RPMI7951 (cell line): ENCODE measurements at regions not wholly inside any gene's neighbourhood (a gene's known extent, or its start where the extent isn't known, plus 50 kb on each side); places are given as distances from the start of the nearest gene placed in this dataset.
"Not testable (repeated sequence)": the region's sequence is repeated elsewhere in the genome, so short reads cannot be mapped to it uniquely, and the experiment has no call there.

Experiments used
- DNase-seq: peaks from one replicate; pipeline ENCODE4 v3.0.0-alpha.2; 2012; ENCODE audit warnings: low read depth

GRCh38 chr16:52104993-52105392 is 441.9 kb downstream of the TOX3 start:
- not testable (repeated sequence) for DNase-seq

DNA sequence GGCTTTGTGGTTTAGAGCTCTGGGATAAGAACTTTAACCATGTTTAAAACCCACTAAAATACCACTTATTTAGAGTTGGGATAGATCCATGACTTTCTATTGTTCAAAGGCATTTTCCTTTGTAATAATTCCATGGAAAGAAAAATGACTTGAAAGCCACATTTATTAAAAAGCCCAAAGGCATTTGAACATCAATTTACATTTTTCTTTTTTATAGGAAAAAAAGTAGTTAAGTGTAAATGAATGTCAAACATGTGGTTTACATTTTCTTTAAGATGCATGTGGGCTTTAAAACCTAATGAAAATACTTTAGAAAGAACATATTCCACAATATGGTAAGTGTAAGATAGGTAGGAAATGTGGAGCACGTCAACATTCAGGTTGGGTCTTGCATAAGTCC is 443.2 kb downstream of the TOX3 start:
- DNase-seq, result no peak

DNA sequence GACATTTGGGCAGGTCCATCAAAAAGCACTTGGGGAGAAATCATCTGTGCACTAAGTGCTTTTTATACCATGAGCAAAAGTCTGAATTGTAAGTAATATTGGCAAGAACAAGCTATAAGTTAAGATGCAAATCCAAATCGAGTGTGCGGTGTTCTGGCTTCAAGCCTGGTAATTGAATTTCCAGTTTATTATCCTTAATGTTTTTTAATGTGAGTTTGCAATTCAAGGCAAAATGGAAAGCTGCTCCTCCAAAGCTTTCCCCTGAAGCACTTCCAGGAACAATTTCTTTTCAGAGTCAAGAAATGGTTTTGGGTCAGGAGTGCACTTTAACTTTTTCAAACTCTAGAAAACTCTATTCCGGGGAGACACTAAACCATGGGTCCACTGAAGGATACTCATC is 445.7 kb downstream of the TOX3 start:
- DNase-seq, result no peak

GRCh38 chr16:52099382-52099781 is 447.6 kb downstream of the TOX3 start:
- DNase-seq, result no peak

DNA sequence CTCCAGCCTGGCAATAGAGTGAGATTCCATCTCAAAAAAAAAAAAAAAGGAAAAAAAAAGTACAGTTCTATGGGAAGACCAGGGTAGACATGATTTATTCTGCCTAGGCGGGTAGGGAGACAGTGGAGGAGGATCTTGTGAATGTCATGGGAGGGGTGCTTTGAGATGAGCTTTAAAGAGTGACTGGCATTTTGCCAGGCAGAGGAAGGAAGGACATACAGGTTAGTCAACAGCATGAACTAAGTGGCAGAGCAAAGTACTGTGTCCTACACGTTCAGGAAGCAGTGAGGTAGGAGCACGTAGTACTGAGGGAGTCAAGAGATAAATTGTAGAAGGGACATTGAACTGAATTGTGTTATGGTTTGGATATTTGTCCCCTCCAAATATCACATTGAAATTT is 451.5 kb downstream of the TOX3 start:
- no peak for DNase-seq

DNA sequence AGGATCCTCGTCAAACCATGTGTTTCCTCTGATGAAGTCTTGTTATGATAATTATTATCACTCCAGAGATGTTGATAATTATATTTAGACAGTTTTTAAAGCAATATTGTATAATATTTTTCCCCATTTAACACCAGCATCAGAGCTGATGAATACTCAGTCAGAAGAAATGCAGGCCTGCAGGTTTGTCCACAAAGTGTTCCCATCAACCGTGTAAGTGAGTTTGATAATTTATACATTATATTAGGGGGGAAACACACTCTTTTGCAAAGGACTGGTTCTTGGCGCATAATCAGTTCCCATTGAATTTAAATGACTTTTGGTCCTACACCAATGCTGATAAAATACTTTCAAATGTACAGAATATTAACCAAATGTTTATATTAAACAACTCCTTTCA is 454.8 kb downstream of the TOX3 start:
- DNase-seq, result no peak

DNA sequence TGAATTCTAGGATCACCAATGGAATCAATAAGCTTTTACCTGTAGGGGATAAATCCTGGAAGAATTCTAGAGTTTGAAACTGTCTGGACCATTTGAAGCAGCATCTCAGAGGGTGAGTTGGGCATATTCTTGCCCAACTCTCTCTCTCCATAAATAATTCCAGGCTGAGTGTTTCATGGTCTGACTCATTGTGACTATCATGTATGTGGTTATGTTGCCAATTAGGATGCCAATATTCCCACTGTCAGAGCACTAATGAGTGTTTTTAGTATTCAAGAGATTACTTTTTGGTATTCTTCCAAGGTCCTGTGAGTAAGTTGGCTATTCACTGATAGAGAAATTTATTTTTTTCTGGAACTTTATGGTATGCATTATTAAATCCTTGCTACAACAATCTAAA is 456.9 kb downstream of the TOX3 start:
- peak; percentile 48 for DNase-seq

- no peak for DNase-seq
Observed at GRCh38 chr16:52089476-52089875, 457.5 kb downstream of the TOX3 start.

- DNase-seq, result no peak
Observed at GRCh38 chr16:52086901-52087300, 460.0 kb downstream of the TOX3 start.

DNA sequence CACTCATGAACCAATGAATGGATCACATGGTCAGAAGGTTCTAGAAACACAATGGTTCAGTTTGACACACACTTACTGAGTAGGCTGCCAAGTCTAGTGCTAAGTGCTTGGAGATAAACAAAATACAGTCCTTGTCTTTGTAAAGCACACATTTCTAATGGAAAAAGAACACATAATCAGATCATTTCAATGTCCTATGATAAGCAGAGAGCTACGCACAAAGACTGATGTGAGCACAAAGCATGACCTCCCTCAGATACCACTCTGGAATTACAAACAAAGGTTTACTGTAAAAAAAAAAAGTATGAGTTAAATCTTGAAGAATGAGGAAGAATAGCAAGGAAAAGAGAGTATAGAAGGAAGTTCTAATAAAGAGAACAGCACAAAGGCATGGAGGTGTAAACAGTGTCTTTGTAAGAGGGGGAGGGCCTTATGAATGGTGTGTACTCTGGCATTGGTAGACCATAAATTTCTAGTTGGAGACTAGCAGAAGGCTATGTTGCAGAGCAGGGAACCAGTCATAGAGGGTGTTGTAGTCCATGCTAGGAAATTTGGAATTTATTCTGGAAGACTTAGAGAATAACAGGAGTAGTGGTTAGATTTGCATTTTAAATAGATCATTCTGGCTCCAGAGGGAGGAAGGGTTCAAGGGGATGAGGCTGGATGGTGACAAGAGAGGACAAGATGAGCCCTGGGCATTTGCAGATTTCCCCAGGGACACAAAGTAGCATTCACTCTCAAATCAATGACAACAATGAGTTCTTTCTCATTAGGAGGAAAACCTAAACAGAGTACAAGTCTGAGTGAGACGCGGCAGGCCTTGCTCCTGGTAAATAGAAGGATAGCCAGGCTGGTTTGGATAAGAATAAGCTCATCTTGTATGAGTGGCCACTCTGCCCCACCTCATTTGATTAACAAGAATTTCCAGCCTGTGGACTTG is 468.0 kb downstream of the TOX3 start:
- peak; percentile 13 for DNase-seq

GRCh38 chr16:52077607-52078006 is 469.3 kb downstream of the TOX3 start:
- DNase-seq, result no peak

GRCh38 chr16:52076801-52077201 is 470.1 kb downstream of the TOX3 start:
- DNase-seq, result no peak

GRCh38 chr16:52076332-52076731 is 470.6 kb downstream of the TOX3 start:
- DNase-seq, result no peak

DNA sequence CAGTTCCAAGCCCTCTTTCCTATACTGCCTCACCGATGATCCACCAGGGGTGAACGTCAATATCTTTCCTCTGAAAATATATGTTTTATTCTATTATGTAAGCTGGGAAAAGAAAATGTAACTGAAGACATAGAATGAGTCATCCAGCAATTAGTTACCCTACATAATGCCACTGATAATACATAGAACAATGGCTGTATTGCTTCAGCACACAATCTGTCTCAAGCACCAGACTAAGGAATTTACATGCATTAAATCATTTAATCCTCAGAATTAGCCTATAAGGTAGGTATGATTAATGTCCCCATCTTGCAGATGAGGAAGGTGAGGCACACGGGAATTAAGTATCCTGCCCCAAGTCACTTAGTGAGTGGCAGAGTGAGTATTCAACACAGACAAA is 472.8 kb downstream of the TOX3 start:
- no peak for DNase-seq

GRCh38 chr16:52073024-52073423 is 473.9 kb downstream of the TOX3 start:
- no peak for DNase-seq

GRCh38 chr16:52071101-52071500 is 475.8 kb downstream of the TOX3 start:
- DNase-seq, result no peak

DNA sequence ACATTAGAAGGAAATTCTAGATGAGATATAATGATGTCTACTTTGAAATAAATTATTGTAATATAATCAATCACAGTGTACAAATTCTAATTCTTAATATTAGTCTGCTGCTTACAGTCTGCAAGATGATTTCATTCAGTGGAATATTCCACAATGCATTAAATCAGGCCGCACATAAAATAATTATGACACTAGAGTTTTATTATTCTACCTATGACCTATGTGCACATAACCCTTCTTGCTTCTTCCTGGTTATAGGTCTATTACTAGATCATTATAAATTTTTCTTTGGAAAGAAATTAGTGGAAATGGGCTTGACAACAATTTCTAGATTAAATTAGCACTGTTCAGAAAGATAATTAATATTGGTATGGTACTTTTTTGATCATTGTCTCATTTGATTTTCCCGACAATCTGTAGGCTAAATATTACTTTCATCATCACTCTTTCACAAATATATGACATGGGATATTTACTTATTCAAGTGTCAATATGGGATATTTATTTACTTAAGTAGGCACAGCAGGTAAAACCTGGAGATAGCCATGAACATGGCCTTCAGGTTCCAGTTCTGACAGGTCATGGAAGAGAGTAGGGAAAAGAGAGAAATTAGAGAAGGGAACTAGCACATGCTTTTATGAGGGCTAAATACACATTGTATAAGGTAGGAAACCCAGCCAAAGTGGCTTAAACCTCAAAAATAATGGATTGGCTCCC is 476.4 kb downstream of the TOX3 start:
- DNase-seq, result no peak

DNA sequence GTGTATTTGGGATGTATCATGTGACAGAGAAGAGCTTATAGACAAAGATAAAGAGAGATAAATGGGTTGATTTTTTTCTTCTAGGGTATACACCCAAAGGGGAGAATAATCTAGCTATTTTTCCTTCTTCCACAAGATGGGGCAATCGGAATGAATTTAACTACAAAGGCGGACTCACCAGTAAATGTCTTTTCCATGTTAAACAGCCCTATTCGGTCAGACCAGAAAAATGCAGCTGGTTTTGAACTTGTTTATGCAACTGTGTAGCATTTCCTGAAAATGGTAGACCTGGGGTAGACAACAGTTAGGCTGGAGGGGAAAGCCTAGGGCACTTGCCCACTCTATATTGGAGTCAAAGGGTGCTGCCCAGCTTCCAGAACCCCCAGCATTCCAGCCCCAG is 477.1 kb downstream of the TOX3 start:
- DNase-seq, result peak; percentile 30

- DNase-seq, result peak; percentile 21
Observed at GRCh38 chr16:52068447-52069074, 478.4 kb downstream of the TOX3 start.

DNA sequence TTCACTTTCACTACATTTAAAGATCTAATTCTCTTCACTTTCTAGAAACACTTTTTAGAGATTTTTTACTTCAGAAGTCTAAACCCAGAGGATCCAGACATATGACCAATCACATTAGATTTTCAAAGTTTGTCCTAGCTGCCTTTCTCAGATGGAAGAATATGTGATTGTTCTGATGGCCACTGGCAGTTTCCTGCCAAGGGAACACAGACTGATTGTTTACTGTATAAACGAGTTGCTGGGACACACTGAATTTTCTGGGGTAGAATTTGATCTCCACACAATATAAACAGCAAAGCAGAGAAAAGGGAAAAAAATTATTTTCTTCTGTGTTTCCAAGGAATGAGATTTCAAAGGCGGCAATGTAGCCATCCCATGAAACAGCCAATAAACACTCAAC is 480.0 kb downstream of the TOX3 start:
- no peak for DNase-seq

- no peak for DNase-seq
Observed at GRCh38 chr16:52056259-52056658, 490.7 kb downstream of the TOX3 start.

DNA sequence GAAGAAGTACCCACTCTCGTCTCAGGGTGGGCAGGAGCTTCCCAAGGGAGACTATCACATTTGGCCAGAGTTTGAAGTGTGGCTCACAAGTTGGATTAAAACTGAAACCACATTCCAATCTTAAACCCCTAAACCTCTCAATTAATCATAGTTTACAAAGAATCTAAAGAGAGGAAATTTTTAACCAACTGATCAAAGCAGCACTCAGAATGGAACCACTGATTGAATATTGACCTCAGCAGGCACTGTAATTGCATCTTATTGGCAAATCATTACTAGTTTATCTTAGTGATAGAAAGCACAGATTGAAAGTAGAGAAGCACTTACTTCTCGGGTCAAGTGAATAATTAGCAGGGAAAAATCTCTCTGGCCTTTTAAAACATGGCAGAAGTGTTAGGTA is 491.6 kb downstream of the TOX3 start:
- no peak for DNase-seq

GRCh38 chr16:52054326-52054725 is 492.6 kb downstream of the TOX3 start:
- DNase-seq, result no peak
